ENCODE measurements at regions not wholly inside any gene's neighbourhood (a gene's known extent, or its start where the extent isn't known, plus 50 kb on each side); places are given as distances from the start of the nearest gene placed in this dataset.

DNA sequence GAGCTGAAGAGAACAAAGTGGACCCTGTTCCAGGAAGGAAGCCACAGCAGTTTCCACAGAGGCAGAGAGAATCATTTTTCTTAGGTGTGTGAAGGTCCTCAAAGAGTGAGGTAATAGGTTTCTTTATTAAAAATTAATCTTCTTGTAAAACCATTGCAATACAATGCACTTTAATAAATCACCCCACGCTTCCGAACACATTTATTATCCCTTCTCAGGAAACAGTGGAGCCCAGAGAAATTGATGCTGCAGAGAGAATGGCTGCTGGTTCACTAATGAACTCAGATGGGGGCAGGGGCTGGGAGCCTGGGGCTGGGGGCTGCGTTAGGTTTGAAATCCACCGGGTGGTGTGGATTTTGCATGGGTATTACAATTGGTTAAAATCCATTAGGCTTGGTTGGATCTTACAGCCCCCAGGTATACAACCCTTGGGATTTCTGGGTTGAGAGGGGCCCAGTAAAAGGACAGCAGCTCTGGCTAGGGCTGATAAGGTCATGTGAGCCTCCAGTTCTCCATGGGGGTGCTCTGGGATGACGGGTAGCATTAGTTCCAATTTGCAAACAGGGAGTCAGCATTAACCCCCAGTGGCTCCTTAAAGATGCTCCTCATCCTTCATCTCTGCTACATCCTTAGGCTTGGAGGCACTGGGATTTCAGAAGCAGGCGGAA, 718.1 kb upstream of the EEF2KMT start:
- DNase-seq (ENCODE audit: low spot score) = no peak
- H3K9me3 Mint-ChIP-seq (ENCODE audit: low read depth) = peaks cover 34% of the 10 kb centered on the region
- no peak overlapping the region for H3K27ac Mint-ChIP-seq (ENCODE audit: unreplicated experiment)
- no peaks in the 10 kb centered on the region for H3K4me1 Mint-ChIP-seq (ENCODE audit: low read depth)
- no peaks in the 10 kb centered on the region for H3K36me3 Mint-ChIP-seq (ENCODE audit: low read depth)
- TF ChIP-seq, protein P1, sequence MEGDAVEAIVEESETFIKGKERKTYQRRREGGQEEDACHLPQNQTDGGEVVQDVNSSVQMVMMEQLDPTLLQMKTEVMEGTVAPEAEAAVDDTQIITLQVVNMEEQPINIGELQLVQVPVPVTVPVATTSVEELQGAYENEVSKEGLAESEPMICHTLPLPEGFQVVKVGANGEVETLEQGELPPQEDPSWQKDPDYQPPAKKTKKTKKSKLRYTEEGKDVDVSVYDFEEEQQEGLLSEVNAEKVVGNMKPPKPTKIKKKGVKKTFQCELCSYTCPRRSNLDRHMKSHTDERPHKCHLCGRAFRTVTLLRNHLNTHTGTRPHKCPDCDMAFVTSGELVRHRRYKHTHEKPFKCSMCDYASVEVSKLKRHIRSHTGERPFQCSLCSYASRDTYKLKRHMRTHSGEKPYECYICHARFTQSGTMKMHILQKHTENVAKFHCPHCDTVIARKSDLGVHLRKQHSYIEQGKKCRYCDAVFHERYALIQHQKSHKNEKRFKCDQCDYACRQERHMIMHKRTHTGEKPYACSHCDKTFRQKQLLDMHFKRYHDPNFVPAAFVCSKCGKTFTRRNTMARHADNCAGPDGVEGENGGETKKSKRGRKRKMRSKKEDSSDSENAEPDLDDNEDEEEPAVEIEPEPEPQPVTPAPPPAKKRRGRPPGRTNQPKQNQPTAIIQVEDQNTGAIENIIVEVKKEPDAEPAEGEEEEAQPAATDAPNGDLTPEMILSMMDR (IDR thresholded peaks at IDR 0.05) = no peak
- no peaks in the 10 kb centered on the region for H3K27me3 Mint-ChIP-seq (ENCODE audit: low read depth)
- no peak overlapping the region for H3K4me3 Mint-ChIP-seq (ENCODE audit: unreplicated experiment)

DNA sequence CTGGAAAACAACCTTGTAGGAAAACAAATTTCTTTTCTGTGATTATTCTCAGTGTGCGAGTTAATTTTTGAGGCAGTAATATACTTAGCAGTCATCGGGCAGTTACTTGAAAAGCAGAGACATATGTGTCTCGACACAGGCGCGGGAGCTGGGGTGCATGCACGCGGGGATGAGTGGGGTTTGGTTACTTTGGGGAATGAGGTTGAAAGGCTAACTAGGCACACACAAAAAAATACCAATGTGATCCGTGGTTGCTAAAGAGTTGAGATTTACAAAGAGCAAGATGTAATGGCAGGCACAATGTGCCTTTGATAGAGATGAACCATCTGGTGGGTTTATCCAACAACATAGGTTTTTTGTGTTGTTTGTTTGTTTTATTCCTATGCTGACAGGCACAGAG, 703.8 kb upstream of the EEF2KMT start:
- Mint-ChIP-seq H3K36me3 (ENCODE audit: low read depth) (no peaks in the 10 kb centered on the region), H3K9me3 (ENCODE audit: low read depth) (peaks cover 64% of the 10 kb centered on the region)

DNA sequence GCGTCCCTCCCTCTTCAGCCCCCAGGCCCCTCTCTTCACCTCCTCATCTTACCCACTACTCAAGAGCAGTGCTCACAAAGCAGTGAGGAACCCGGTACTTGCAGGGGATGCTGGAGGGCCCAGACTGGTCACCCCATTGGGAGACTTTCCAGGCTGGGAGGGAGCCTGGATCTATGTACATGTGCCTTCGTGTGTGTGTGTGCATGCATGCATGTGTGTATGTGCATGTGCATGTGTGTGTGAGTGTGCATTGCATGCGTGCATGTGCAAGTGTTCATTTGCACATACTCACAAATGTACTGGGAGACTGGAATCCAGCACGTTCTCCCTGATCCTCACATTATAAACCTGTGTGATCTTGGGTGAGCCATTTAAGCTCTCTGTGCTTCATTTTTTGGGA, 696.0 kb upstream of the EEF2KMT start:
- Mint-ChIP-seq H3K27ac (ENCODE audit: unreplicated experiment) (no peak overlapping the region), H3K36me3 (ENCODE audit: low read depth) (no peaks in the 10 kb centered on the region), H3K27me3 (ENCODE audit: low read depth) (no peaks in the 10 kb centered on the region), H3K4me3 (ENCODE audit: unreplicated experiment) (no peak overlapping the region), H3K4me1 (ENCODE audit: low read depth) (no peaks in the 10 kb centered on the region), H3K9me3 (ENCODE audit: low read depth) (peaks cover 56% of the 10 kb centered on the region)
- TF ChIP-seq, protein P1 (IDR thresholded peaks at IDR 0.05) = no peak
- DNase-seq (ENCODE audit: low spot score) = no peak

More for the DNA sequence above, 703.8 kb upstream of the EEF2KMT start:
- Mint-ChIP-seq H3K4me3 (ENCODE audit: unreplicated experiment) (no peak overlapping the region), H3K4me1 (ENCODE audit: low read depth) (no peaks in the 10 kb centered on the region), H3K27me3 (ENCODE audit: low read depth) (no peaks in the 10 kb centered on the region), H3K27ac (ENCODE audit: unreplicated experiment) (no peak overlapping the region)
- no peak for DNase-seq (ENCODE audit: low spot score)
- TF ChIP-seq, protein P1 (IDR thresholded peaks at IDR 0.05) = no peak

DNA sequence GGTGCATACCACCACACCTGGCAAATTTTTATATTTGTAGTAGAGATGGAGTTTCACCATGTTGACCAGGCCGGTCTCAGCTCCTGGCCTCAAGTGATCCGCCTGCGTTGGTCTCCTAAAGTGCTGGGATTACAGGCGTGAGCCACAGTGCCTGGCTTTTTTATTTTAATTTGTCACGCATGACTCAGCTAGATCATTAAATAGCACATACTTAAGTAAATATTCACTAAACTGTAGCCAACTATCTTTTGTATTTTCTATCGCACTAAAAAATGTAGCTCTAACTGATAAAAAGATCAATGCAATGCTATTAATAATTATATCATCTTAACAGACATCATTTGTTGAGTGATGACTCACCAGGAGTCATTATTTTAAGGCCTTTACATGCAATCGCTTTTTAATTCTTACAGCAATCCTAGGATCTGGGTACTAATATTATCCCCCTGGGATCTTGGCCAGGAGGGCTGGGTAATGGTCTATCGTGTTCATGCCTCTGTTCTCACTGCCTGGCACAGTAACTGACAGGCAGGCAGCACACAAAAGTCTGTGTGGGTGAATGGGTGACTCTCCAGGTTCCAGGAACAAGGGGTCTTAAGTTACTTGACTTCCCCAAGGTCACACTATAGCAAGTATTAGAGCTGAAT, 693.5 kb upstream of the EEF2KMT start:
- Mint-ChIP-seq H3K4me1 (ENCODE audit: low read depth) (no peaks in the 10 kb centered on the region), H3K9me3 (ENCODE audit: low read depth) (peaks cover 56% of the 10 kb centered on the region), H3K27me3 (ENCODE audit: low read depth) (no peaks in the 10 kb centered on the region), H3K4me3 (ENCODE audit: unreplicated experiment) (no peak overlapping the region), H3K27ac (ENCODE audit: unreplicated experiment) (no peak overlapping the region), H3K36me3 (ENCODE audit: low read depth) (no peaks in the 10 kb centered on the region)
- DNase-seq (ENCODE audit: low spot score) = no peak
- TF ChIP-seq, protein P1 (IDR thresholded peaks at IDR 0.05) = no peak

DNA sequence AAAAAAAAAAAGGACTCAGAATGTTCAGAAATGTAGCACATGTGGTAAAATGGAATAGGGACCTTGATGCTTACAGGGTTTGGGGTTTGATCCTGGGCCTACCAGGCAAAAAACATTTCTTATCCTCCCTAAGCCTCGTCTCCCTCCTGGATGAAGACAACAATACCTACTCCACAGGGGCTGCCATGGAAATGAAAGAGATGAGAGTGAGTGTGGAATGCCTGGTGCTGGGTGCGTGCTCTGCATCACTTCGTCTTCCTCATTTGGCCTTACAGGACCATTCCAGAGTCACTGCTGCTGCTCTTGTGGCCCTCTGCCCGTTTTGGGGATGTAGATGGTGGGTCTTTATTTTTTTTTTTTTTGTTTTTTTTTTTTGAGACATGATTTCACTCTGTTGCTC, 692.9 kb upstream of the EEF2KMT start:
- DNase-seq (ENCODE audit: low spot score) = no peak
- TF ChIP-seq, protein P1 (IDR thresholded peaks at IDR 0.05) = no peak
- Mint-ChIP-seq H3K9me3 (ENCODE audit: low read depth) (peaks cover 55% of the 10 kb centered on the region), H3K4me1 (ENCODE audit: low read depth) (no peaks in the 10 kb centered on the region), H3K27me3 (ENCODE audit: low read depth) (no peaks in the 10 kb centered on the region), H3K4me3 (ENCODE audit: unreplicated experiment) (no peak overlapping the region), H3K36me3 (ENCODE audit: low read depth) (no peaks in the 10 kb centered on the region), H3K27ac (ENCODE audit: unreplicated experiment) (no peak overlapping the region)

Data from chondrocyte (in vitro differentiated cells).